ENCODE measurements at regions not wholly inside any gene's neighbourhood (a gene's known extent, or its start where the extent isn't known, plus 50 kb on each side); places are given as distances from the start of the nearest gene placed in this dataset.
A peak's percentile ranks its signal among the peaks of the same experiment; 100 is the strongest.

DNA sequence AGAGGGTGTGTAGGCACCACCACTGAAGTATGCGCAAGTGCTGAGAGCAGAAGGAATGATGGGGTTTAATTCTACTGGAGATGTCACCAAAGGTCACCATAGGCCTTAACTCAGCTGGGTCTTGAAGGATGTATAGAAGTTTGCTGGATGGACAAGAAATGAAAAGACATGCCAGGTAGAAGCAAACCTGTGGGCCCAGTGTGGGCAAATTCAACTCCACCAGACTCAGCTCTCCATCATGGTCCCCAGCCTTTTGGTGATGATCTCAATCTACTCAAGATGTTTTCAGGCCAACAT is 124.5 kb downstream of the SNX5 start:
- H3K27ac Mint-ChIP-seq = no peak overlapping the region
- no peak for DNase-seq

GRCh38 chr20:17843246-17844132 is 125.1 kb downstream of the SNX5 start:
- Histone ChIP-seq H3K9me3 (ENCODE audit: control insufficient read depth in 2 of 2, low read length in 2 of 2) (no peaks in the 10 kb centered on the region), H3K36me3 (ENCODE audit: control insufficient read depth, insufficient read depth, low read length) (no peaks in the 10 kb centered on the region), H3K27me3 (ENCODE audit: control insufficient read depth, insufficient read depth, low read length) (peaks cover 2% of the 10 kb centered on the region), H3K4me1 (ENCODE audit: control insufficient read depth, insufficient read depth, low read length, poor library complexity, severe bottlenecking) (peaks cover 11% of the 10 kb centered on the region), H3K27ac (ENCODE audit: insufficient read depth, low read length, poor library complexity, severe bottlenecking) (no peak overlapping the region), H3K4me3 (ENCODE audit: low read depth, low read length) (no peak overlapping the region)
- Mint-ChIP-seq H3K36me3 (no peaks in the 10 kb centered on the region), H3K4me3 (no peak overlapping the region), H3K4me1 (peaks cover 5 to 26% (median 8%) of the 10 kb centered on the region in 4 donors), H3K27me3 (peaks cover 9% of the 10 kb centered on the region), H3K27ac (no peak overlapping the region), H3K9me3 (peaks cover 0 to 5% (median 1%) of the 10 kb centered on the region in 7 donors)
- ATAC-seq (ENCODE audit: low read depth in 2 of 2) (peak; percentile 74 to 75), DNase-seq (peak in 2 of 3 donors; percentile 8 to 68)

More for the DNA sequence above, 124.5 kb downstream of the SNX5 start:
- Mint-ChIP-seq H3K4me1 (peaks cover 5 to 30% (median 9%) of the 10 kb centered on the region in 4 donors), H3K27me3 (peaks cover 9% of the 10 kb centered on the region), H3K9me3 (peaks cover 0 to 5% (median 1%) of the 10 kb centered on the region in 7 donors), H3K4me3 (no peak overlapping the region), H3K36me3 (no peaks in the 10 kb centered on the region)
- Histone ChIP-seq H3K4me3 (ENCODE audit: low read depth, low read length) (no peak overlapping the region), H3K9me3 (ENCODE audit: control insufficient read depth in 2 of 2, low read length in 2 of 2) (no peaks in the 10 kb centered on the region), H3K36me3 (ENCODE audit: control insufficient read depth, insufficient read depth, low read length) (no peaks in the 10 kb centered on the region), H3K4me1 (ENCODE audit: control insufficient read depth, insufficient read depth, low read length, poor library complexity, severe bottlenecking) (peaks cover 16% of the 10 kb centered on the region), H3K27me3 (ENCODE audit: control insufficient read depth, insufficient read depth, low read length) (peaks cover 2% of the 10 kb centered on the region), H3K27ac (ENCODE audit: insufficient read depth, low read length, poor library complexity, severe bottlenecking) (no peak overlapping the region)
- ATAC-seq (ENCODE audit: low read depth in 2 of 2) = no peak

GRCh38 chr20:17841751-17842215 is 126.8 kb downstream of the SNX5 start:
- peaks cover 14% of the 10 kb centered on the region for H3K27me3 Mint-ChIP-seq
- Histone ChIP-seq H3K27me3 (ENCODE audit: control insufficient read depth, insufficient read depth, low read length) (peaks cover 2% of the 10 kb centered on the region), H3K4me3 (ENCODE audit: low read depth, low read length) (no peak overlapping the region), H3K4me1 (ENCODE audit: control insufficient read depth, insufficient read depth, low read length, poor library complexity, severe bottlenecking) (peaks cover 6% of the 10 kb centered on the region), H3K9me3 (ENCODE audit: control insufficient read depth in 2 of 2, low read length in 2 of 2) (no peaks in the 10 kb centered on the region), H3K27ac (ENCODE audit: insufficient read depth, low read length, poor library complexity, severe bottlenecking) (no peak overlapping the region), H3K36me3 (ENCODE audit: control insufficient read depth, insufficient read depth, low read length) (no peaks in the 10 kb centered on the region)
- no peaks in the 10 kb centered on the region for H3K36me3 Mint-ChIP-seq
- H3K4me1 Mint-ChIP-seq = peaks cover 5 to 18% (median 8%) of the 10 kb centered on the region in 4 donors
- no peak overlapping the region for H3K27ac Mint-ChIP-seq
- peaks cover 0 to 5% (median 1%) of the 10 kb centered on the region in 7 donors for H3K9me3 Mint-ChIP-seq
- no peak overlapping the region for H3K4me3 Mint-ChIP-seq
- ATAC-seq (ENCODE audit: low read depth in 2 of 2) = no peak
- no peak for DNase-seq

DNA sequence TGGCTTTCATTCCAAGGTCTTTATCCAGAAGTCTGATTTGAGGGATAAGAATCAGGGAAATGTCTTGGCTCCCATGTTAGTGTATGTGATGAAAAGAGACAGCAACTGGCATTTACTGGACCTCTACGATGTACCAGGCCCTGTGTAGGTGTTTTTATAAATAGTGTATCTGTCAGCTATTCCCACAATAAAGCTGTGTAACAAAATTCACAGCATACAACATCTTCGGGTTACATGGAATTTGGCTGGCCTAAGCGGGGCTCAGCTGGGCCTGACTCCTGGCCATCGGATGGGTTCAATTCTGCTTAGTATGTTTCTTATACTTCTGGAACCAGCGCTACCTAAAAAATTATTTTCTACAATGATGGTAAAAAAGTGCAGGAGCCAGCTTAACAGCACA is 128.2 kb downstream of the SNX5 start:
- Histone ChIP-seq H3K4me1 (ENCODE audit: control insufficient read depth, insufficient read depth, low read length, poor library complexity, severe bottlenecking) (no peaks in the 10 kb centered on the region), H3K36me3 (ENCODE audit: control insufficient read depth, insufficient read depth, low read length) (no peaks in the 10 kb centered on the region), H3K9me3 (ENCODE audit: control insufficient read depth in 2 of 2, low read length in 2 of 2) (no peaks in the 10 kb centered on the region), H3K27ac (ENCODE audit: insufficient read depth, low read length, poor library complexity, severe bottlenecking) (no peak overlapping the region), H3K27me3 (ENCODE audit: control insufficient read depth, insufficient read depth, low read length) (peaks cover 2% of the 10 kb centered on the region), H3K4me3 (ENCODE audit: low read depth, low read length) (no peak overlapping the region)
- no peak for DNase-seq
- Mint-ChIP-seq H3K36me3 (no peaks in the 10 kb centered on the region), H3K4me1 (peaks cover 0 to 7% (median under 1%) of the 10 kb centered on the region in 4 donors), H3K27me3 (peaks cover 10% of the 10 kb centered on the region), H3K27ac (no peak overlapping the region), H3K9me3 (peaks cover 0 to 5% (median 0%) of the 10 kb centered on the region in 7 donors), H3K4me3 (no peak overlapping the region)
- no peak for ATAC-seq (ENCODE audit: low read depth in 2 of 2)

- DNase-seq (no peak), ATAC-seq (ENCODE audit: low read depth in 2 of 2) (no peak)
- Mint-ChIP-seq H3K27ac (no peak overlapping the region), H3K36me3 (no peaks in the 10 kb centered on the region), H3K4me3 (no peak overlapping the region), H3K4me1 (peaks cover 0 to 5% (median under 1%) of the 10 kb centered on the region in 4 donors), H3K9me3 (peaks cover 0 to 5% (median 0%) of the 10 kb centered on the region in 7 donors), H3K27me3 (peaks cover 10% of the 10 kb centered on the region)
- no peak overlapping the region for H3K27ac ChIP-seq (ENCODE audit: insufficient read depth, low read length, poor library complexity, severe bottlenecking)
- no peaks in the 10 kb centered on the region for H3K4me1 ChIP-seq (ENCODE audit: control insufficient read depth, insufficient read depth, low read length, poor library complexity, severe bottlenecking)
- H3K4me3 ChIP-seq (ENCODE audit: low read depth, low read length) = no peak overlapping the region
- H3K36me3 ChIP-seq (ENCODE audit: control insufficient read depth, insufficient read depth, low read length) = no peaks in the 10 kb centered on the region
- no peaks in the 10 kb centered on the region for H3K9me3 ChIP-seq (ENCODE audit: control insufficient read depth in 2 of 2, low read length in 2 of 2)
- H3K27me3 ChIP-seq (ENCODE audit: control insufficient read depth, insufficient read depth, low read length) = peaks cover 2% of the 10 kb centered on the region
These were observed 129.7 kb downstream of the SNX5 start for GRCh38 chr20:17838921-17839320.

GRCh38 chr20:17837179-17837578 is 131.4 kb downstream of the SNX5 start:
- peaks cover 0 to 5% (median 0%) of the 10 kb centered on the region in 7 donors for H3K9me3 Mint-ChIP-seq
- ATAC-seq (ENCODE audit: low read depth in 2 of 2) (no peak), DNase-seq (no peak)
- peaks cover 0 to 2% (median under 1%) of the 10 kb centered on the region in 4 donors for H3K4me1 Mint-ChIP-seq
- Histone ChIP-seq H3K4me3 (ENCODE audit: low read depth, low read length) (no peak overlapping the region), H3K36me3 (ENCODE audit: control insufficient read depth, insufficient read depth, low read length) (no peaks in the 10 kb centered on the region), H3K27ac (ENCODE audit: insufficient read depth, low read length, poor library complexity, severe bottlenecking) (no peak overlapping the region), H3K27me3 (ENCODE audit: control insufficient read depth, insufficient read depth, low read length) (peaks cover 2% of the 10 kb centered on the region), H3K4me1 (ENCODE audit: control insufficient read depth, insufficient read depth, low read length, poor library complexity, severe bottlenecking) (no peaks in the 10 kb centered on the region), H3K9me3 (ENCODE audit: control insufficient read depth in 2 of 2, low read length in 2 of 2) (no peaks in the 10 kb centered on the region)
- no peaks in the 10 kb centered on the region for H3K36me3 Mint-ChIP-seq
- no peak overlapping the region for H3K27ac Mint-ChIP-seq
- H3K4me3 Mint-ChIP-seq = no peak overlapping the region
- peaks cover 10% of the 10 kb centered on the region for H3K27me3 Mint-ChIP-seq

- DNase-seq (no peak), ATAC-seq (ENCODE audit: low read depth in 2 of 2) (no peak)
- H3K27ac ChIP-seq (ENCODE audit: insufficient read depth, low read length, poor library complexity, severe bottlenecking) = no peak overlapping the region
- no peaks in the 10 kb centered on the region for H3K36me3 ChIP-seq (ENCODE audit: control insufficient read depth, insufficient read depth, low read length)
- Mint-ChIP-seq H3K27me3 (peaks cover 10% of the 10 kb centered on the region), H3K9me3 (peaks cover 0 to 5% (median 0%) of the 10 kb centered on the region in 7 donors), H3K4me3 (no peak overlapping the region), H3K36me3 (no peaks in the 10 kb centered on the region), H3K4me1 (peaks cover 0 to 2% (median under 1%) of the 10 kb centered on the region in 4 donors), H3K27ac (no peak overlapping the region)
- H3K4me3 ChIP-seq (ENCODE audit: low read depth, low read length) = no peak overlapping the region
- no peaks in the 10 kb centered on the region for H3K4me1 ChIP-seq (ENCODE audit: control insufficient read depth, insufficient read depth, low read length, poor library complexity, severe bottlenecking)
- H3K27me3 ChIP-seq (ENCODE audit: control insufficient read depth, insufficient read depth, low read length) = peaks cover 2% of the 10 kb centered on the region
- H3K9me3 ChIP-seq (ENCODE audit: control insufficient read depth in 2 of 2, low read length in 2 of 2) = no peaks in the 10 kb centered on the region
These were observed 132.2 kb downstream of the SNX5 start for GRCh38 chr20:17836303-17836861.

Measured in CD4-positive, CD25-positive, alpha-beta regulatory T cell (primary cell).